K562 (cell line): ENCODE measurements at regions not wholly inside any gene's neighbourhood (a gene's known extent, or its start where the extent isn't known, plus 50 kb on each side); places are given as distances from the start of the nearest gene placed in this dataset.

ENCODE experiments used
- CTCF ChIP-seq, 3 experiments: IDR thresholded peaks in 2 of 3; conservative IDR thresholded peaks in 1 of 3; 2 replicates each; pipeline ENCODE4 v1.5.1; 2011 to 2012; ENCODE audit warnings: low read length in 3 of 3, mild to moderate bottlenecking in 3 of 3, control low read depth in 2 of 3, improper control_type of control experiment in 1 of 3, inconsistent platforms in 1 of 3, low read depth in 1 of 3, mixed read lengths in 1 of 3, moderate library complexity in 1 of 3; ENCODE audit not compliant: insufficient read depth in 2 of 3
- GABPB2 ChIP-seq: fragments of 250-450 bp; sonication (Bioruptor Pico); conservative IDR thresholded peaks from 2 replicates; pipeline ENCODE4 v1.5.1; 2021; ENCODE audit warnings: mild to moderate bottlenecking
- POLR3A ChIP-seq: IDR thresholded peaks from 2 replicates; pipeline ENCODE4 v1.6.1; 2011; ENCODE audit warnings: borderline replicate concordance, mild to moderate bottlenecking, moderate library complexity; ENCODE audit not compliant: insufficient read length, insufficient read depth; ENCODE audit errors: extremely low read depth
- U2AF1 ChIP-seq: fragments of 200-400 bp; formaldehyde crosslinking; optimal IDR thresholded peaks from 2 replicates; pipeline ENCODE3; 2017; ENCODE audit warnings: mild to moderate bottlenecking, low read depth, low read length, moderate library complexity
- ZNF121 ChIP-seq: sonication (generic); formaldehyde crosslinking; conservative IDR thresholded peaks from 2 replicates; pipeline ENCODE4 v1.8.0; 2022; ENCODE audit warnings: missing genetic modification reagents
- ZNF354B ChIP-seq: fragments of 250-450 bp; sonication (Bioruptor Pico); IDR thresholded peaks from 2 replicates; pipeline ENCODE4 v1.4.0; 2020

- TF ChIP-seq POLR3A (no peak), ZNF121 (CRISPR knock-in tag) (no peak), ZNF354B (no peak), CTCF (IDR thresholded peaks at IDR 0.05 in 2 of 3, conservative IDR thresholded peaks at IDR 0.05 in 1 of 3; ENCODE audit: insufficient read depth in 2 of 3, low read depth in 1 of 3, low read length in 3 of 3) (no peak), U2AF1 (no peak), GABPB2 (CRISPR knock-in tag) (no peak)
Observed at GRCh38 chrX:92230628-92231027, 451.5 kb downstream of the PCDH11X start.
